NCI-H2171 (cell line): ENCODE measurements at regions not wholly inside any gene's neighbourhood (a gene's known extent, or its start where the extent isn't known, plus 50 kb on each side); places are given as distances from the start of the nearest gene placed in this dataset.

Experiments
- DNase-seq: peaks from one replicate; lab custom pipeline; 2025; lab: John Stamatoyannopoulos, UW

DNA sequence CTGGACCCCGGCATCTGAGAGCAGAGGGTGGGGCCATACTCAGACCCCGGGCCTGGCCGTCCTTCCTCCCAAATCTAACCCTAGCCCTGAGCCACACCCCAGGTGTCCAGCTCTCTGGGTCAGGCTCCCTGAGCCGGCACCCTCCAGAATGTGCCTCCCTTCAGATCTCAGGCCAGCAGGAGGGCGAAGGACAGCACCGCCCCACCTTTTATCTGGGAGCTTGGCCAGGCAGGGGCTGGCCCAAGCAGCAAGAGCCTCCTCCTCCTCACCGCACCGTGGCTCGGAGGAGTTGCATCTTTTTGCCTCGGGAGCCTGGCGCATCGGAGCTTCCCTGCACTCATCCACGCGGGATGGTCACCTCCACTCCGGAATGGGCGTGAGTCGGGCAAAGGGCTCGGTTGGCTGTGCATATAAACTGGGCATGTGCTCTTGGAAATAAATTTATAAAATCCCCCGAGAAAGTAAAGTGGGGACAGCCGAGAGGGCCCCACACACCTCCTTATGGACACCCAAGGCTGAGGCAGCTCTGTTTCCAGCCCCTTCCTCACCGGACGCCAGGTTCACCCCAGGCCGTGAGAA, 69.1 kb upstream of the CTDP1 start:
- DNase-seq, result no peak

DNA sequence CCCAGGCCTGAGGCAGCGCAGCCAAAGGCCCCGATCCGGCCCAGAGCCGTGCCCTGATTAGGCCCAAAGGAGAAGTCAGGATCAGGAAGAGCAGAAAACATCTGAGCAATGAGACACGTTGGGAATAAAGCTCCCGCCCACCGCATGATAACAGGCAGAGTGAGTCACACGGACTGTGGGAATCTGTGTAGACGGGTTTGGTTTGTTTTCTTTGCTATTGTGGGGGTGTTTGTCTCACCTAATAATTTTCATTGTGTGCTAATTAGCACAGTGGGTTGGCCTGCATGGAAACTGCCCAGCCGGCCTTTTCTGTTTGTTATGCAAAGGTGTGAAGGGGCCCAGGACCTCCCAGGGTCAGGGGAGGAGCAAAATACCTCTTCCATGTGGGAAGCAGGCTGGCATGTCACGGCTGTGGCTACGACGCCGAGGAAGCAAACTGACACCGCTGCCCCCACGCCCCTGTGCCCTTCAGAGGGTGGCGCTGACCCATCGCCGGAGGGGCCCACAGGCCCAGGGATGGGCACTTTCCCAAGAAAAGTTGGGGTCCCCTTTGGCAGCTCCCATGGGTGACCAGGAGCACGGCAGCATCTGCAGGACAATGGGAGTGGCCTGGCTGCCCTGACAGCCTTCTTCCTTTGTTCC, 68.4 kb upstream of the CTDP1 start:
- DNase-seq, result no peak

DNA sequence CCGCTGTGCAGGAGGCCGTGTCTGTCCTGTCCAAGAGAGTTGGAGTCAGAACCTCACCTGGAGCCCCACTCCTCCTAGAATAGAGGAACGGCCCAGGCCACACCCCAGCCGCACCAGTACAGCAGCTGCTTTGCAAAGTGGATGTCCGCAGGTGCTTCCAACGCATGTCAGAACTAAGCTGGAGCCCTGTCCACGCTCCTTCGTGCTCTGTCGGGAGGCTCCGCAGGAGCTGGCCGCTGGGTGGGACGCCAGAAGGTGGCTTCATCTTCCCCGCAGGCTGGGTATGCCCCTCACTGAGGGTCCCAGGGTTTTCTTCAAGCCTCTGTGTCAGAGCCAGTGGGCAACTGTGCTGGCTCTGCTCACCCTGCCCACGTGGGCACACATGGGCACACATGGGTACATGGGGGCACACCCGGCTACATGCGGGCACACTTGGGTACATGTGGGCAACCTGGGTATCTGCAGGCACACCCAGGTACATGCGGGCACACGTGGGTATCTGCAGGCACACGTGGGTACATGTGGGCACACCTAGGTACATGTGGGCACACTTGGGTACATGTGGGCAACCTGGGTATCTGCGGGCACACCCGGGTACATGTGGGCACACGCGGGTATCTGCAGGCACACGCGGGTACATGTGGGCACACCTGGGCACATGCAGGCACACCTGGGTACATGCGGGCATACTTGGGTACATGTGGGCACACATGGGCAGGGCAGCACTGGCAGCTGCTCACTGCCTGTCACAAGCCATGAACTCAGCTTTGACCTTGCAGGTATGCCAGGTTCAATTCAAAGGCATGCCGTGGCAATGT, 67.1 kb upstream of the CTDP1 start:
- no peak for DNase-seq

DNA sequence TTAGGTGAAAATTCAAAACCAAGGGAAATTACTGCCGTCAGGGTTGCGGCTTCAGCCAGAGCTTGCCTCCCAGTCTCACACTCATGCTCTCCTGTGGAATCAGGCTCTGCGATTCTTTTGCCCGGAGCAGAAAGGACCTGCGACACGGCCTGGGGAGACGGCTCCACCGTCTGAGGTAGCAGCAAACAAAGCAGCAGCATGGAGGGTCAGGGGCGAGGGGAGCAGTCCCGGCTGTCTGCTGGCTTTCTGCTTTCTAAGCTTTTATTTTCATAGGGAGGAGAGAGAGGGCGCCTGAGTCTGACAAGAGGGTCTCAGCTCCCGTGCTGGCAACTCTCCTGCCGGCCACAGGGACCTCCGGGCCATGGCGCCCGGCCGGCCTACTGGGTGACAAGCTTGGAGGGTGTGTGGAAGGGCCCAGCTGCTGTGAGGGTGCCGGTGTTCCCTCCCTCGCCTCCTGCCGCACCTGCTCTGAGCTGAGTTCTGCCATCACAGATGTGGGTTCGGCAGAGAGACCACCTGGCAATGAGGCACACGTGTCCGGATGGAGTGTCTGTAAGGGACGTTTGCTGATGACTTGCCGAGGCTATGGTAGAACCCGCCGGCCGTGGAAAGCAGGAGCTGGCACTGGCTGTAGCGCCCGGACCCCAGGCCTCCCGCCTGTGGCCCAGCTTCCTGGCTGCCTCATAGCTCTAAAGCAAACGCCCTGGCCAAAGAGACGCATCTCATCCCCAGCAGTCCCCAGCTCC, 66.2 kb upstream of the CTDP1 start:
- no peak for DNase-seq

DNA sequence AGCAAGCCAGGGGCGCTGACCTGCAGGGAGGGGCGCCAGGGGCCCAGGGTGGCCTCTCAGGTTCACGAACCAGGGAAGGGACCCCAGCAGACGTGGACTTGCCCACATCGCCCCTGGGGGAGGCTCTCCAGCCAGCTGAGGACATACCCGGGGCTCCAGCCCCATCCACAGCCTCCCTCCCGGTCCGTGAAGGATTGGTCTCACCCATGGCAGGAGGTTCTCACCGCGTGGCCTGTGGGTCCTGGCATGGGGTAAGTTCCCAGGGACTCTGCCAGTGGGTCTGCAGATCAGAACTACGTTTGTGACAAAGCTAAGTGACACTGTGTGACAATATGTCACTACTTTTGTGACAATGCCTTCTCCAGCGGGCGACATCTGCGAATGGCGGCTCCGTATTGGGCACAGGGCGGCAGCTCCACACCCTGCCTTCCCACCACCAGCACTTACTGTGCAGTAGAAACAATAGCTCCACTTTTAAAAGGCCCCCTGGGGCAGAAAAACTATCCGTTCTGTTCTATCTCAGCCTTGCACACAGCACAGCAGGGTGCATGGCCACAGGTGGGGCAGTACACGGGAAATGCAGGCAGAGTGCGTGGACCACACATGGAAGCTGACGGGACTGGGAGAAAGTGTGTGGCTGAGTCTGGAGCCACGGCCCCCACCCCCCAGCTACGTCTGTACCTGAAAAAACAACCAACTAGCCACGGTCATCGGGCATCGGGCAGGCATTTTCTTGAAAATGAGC, 65.2 kb upstream of the CTDP1 start:
- no peak for DNase-seq

DNA sequence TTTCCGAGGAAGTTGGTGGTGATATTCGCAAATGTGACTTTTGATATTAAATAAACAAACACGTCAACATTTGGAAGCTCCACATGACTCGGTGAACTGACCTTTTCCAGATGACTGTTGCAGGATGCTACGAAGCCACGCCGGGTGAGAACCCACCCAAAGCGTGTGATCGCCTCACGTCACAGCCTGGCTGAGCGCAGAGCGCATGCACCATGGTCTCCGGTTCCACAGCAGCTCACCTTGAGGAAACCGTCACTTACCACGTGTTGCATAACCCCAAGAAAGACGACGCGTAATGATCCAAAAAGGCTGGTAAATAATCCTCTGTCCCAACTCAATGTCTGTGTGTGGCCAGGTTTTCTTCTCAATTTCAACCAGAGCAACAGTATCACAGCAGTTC, 64.5 kb upstream of the CTDP1 start:
- no peak for DNase-seq

DNA sequence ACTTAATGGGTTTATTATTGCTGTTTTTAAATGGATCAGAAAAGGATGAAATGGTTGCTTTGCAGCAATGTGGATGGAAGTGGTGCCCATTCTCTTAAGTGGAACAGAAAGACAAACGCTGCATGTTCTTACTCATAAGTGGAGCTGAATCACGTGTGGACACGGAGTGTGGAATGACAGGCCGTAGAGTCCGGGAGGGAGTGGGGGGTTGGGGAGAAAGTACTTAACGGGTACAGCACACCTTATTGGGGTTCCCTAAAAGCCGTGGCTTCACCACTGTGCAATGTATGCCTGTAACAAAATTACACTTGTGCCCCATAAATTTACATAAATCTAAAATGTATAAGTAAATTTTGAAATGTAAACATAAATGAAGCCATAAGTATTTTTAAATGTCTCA, 64.0 kb upstream of the CTDP1 start:
- no peak for DNase-seq

DNA sequence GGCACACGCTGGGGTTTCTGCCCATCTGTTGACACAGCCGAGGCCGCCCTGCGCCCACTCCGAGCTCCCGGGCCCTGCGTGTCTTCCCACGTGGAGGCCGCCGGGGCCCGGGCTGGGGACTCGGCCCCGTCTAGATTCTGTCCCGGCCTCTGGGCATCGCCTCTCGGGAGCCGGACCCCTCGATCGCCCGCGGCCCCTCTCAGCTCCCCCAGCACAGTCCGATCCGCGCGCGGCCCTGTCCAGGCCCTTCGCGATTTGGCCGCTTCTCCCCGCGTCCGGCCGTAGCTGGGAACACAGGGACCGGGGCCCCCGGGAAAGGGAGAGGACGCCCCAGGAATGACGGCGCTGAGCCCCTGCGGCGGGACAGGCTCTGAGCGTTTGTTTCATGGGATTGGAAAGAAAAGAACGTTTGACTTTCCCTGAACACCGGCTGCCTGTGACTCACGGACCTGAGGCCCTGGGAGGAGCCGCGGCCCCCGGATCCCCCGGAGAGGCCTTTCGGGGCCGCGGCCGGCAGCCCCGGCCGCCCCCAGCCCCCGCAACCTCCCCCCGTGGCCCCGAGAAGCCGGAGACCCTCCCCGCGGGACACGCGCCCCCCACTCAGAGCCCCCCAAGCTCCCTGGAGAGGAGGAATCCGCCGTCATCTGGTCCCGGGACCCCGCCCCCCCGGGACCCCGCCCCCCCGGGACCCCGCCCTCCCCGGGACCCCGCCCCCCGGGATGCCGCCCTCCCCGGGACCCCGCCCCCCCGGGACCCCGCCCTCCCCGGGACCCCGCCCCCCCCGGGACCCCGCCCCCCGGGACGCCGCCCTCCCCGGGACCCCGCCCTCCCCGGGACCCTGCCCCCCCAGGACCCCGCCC, 62.7 kb upstream of the CTDP1 start:
- DNase-seq, result no peak

DNA sequence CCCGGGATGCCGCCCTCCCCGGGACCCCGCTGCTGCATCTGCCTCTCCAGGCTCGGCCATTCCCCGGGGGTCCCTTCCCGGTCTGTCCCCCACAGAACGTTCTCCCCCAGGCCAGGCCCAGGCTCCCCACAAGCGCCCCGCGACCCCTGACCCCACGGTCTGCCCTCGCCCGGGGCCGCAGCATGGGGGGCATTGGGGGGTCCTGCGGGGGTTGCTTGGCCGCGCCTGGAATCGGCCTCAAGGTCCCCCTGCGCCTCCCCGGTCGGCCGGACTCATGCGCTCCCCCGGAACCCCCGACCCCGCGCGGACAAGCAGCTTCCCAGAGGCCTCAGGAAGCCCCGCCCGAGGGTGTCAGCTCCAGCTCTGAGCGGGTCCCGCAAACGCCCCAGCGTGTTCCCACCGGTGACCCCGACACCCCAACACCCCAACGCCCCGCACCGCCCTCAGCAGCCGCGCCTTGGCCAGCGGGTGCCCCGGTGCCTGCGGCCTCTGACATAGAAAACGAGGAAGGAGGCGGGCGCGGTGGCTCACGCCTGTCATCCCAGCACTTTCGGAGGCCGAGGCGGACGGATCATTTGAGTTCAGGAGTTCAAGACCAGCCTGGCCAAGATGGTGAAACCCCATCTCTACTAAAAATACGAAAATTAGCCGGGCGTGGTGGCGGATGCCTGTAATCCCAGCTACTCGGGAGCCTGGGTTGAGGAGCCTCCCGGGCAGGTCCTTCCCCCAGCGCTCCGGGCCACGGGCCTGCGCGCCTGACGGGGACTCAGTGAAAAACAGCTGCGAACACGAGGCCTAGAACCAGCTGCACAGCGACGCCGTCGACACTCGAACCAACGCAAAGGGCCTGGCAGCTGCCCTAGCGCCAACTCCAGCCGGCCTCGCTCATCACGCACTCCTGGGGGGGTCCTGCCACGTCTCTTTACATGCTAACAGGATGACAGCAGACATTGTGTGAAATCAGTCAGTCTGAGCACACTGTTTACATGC, 61.8 kb upstream of the CTDP1 start:
- DNase-seq, result no peak

DNA sequence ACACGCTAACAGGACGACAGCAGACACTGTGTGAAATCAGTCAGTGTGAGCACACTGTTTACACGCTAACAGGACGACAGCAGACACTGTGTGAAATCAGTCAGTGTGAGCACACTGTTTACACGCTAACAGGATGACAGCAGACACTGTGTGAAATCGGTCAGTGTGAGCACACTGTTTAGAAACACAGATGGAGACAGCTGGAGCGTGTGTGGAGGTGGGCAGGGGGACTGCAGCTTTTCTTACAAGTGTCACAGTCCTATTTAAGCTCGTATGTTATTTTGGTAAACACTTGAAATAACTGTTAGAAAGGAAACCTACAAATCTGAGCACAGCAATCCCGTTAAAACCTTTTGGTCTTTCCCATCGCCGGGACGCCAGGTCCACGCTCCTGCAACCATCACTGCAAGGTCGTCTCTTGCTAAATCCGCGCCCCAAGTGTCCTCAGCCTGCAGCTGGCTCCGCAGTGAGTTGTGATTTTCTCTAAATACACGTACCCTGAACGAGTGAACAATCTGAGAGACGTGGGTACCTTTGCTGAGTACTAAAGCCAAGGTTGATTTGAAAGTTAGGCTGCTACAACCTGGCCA, 58.9 kb upstream of the CTDP1 start:
- DNase-seq, result no peak

DNA sequence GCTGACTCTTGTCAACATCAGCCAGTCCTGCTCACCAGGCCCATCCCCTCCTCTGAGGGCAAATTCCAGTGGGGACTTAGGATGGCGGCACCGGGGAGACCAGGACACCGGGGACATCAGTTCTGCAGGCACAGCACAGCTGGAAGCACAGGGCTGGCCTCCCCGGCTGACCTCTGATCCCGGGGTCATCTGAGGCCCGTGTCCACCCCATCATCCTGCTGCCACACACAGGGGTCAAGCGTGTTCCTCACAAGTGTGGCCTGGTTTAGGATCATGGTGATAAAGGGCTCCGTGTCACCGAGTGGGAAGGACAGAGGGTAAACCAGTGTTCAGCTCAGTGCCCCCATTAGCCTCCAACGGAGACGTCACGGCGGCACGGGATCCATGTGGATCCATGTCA, 58.1 kb upstream of the CTDP1 start:
- DNase-seq, result no peak

DNA sequence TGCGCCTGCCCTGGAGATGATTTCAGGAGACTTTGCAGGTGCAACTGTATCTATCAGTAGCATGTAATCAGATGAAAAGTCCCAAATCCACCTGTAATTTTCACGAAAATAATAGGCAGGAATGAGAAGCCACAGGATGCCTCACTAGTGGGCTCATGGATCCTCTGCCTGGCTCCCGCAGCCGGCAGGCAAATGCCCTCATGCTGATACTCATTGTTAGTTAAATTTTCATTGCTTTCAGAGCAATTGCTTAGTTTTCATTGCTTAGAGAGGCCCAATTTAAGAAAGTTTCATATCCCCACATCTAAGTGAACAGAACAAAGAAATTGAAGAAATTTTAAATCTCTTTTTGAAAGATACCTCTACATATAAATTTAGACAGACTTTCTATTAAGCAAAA, 57.6 kb upstream of the CTDP1 start:
- no peak for DNase-seq

DNA sequence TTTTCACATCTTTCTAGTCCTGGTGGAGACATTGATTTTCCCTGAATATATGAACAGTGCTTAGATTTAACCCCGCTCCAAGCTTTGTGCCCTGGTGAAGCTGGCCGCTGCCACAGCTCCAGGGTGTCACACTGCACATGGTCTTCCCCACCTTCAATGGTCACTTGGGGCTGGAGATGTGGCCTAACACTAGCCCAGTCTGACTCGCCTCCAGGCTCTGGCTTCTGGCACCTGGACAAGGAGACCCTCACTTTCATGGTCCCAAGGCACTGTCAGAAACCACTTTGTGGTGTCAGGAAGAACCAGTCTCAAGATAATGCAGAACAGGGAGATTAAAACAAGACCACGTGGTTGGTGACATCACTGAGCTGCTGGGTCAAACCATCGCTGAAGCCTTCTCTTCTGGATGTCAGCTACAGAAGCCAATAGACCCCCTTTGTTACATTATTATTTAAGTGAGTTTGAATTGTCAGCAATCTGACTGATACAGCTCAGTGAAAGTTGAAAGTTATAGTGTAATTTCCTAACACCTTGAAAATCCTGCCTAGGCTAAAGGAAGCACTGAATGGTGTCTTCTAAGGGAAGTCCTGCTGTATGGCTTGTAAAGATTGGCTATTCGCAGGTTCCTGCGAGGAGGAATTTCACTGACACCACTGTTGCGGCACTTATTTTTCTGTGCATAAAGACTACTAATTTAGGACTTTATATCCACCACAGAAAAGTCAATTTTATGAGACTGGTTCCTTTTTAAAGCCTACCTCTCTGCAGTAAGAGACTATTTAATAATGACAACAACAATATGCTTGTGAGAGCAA, 55.0 kb upstream of the CTDP1 start:
- DNase-seq, result no peak

DNA sequence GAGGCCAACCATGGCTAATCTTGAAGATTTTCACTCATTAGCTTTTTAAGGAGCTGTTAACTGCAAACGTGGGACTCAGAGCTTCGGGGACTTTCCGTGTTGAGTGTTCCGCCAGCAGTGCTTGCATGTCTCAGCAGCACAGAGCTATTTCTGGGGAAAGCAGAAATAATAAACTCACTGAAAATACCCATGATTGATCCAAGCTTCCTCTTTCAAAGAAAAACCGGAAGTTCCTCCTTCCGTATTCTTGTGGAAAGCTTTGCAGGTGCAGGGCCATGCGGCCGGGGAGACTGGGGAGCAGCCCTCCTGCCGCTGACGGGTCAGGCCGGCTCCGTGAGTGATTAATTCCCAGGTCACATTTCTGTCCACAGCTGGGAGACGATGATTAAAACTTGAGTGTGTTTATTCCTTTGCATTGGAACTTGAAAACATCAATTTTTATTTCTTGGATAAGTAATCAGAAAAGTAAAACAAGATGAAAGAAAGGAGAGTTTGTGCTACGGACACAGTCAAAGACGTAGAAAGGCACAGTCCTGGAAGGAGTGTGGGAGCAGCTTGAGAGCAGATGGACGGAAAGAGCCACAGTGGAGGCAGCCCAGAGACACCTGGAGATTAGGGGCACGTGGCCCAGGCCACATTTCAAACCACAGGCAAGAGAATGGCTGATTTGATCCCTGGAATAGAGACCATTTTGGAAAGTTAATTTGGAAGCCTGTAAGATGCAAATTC, 54.2 kb upstream of the CTDP1 start:
- no peak for DNase-seq

DNA sequence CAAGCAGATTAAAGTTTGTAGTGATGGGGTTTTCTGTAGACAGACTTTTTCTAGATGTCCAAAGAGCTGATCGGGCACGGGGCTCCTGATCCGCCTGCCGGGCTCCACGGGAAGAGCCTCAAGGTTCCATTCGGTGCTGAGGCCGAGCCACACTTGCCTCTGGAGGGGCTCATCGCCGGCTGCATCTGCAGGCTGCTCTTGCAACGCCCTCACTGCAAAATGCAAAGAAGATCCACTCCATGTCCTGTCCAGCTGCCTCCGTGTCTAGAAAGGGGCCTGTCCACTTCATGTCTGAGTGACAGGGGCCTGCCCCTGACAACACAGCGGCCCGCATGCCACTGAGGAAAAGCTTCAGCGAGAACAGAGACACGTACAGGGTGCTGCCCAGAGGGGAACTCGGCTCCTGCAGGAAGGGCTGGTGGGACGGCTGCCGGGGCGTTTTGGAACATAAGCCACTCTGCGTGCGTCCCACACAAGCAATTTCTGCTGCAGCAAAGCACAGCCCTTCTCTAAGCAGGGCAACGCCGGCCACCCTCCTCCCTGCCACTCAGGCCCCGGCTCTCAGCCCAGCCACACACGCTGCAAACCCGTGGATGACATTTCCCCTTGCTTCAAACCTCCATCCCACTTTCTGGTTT, 53.6 kb upstream of the CTDP1 start:
- no peak for DNase-seq

DNA sequence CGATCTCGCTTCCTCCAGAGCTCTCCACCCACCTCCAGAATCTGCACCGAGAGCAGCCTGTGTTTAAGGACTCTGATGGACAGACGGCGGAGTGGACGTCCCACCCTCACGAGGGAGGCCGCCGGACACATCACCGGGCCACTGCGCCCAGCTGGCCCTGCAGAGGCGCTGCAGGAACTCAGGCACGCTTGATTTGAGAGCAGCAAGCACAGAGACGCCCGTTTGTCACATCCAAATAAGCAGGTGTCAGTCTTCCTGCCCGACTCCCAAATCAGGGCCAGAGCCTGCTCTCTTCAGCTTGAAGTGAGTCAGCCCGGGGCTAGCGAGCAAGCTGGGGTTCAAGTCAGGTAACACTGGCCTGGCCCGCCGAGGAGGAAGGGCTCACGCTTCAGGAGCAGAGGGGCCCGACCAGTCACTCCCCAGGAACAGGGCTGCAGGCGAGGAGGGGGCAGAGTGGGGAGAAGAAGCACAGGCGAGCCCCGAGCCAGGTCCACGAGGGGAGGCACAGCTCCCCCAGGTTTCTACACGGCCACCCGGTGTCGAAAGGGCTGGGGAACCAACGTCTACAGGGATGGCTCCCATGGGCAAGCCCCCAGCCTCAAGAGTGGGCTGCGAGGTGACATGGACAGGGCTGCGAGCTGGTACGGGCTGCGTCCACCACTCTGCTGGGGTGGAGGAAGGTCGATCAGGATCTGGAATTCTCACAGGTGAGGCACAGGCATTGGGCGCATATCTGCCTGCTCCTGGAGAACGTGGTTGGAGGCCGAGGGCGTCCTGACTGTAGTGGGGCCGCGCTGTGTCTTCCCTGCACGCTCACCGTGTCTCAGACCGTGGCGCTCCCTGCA, 52.5 kb upstream of the CTDP1 start:
- DNase-seq, result no peak
